22Rv1 (cell line): ENCODE measurements at regions not wholly inside any gene's neighbourhood (a gene's known extent, or its start where the extent isn't known, plus 50 kb on each side); places are given as distances from the start of the nearest gene placed in this dataset.

Experiments
- H3K27ac ChIP-seq: fragments of 450-650 bp; 2 replicates; pipeline ENCODE4 v1.5.1; 2017
- ZFX ChIP-seq: fragments of 450-650 bp; IDR thresholded peaks from 2 replicates; pipeline ENCODE4 v1.6.1; 2017; ENCODE audit warnings: antibody characterized with exemption, borderline replicate concordance
- TF ChIP-seq, protein P1 (sequence below): fragments of 450-650 bp; IDR thresholded peaks from 2 replicates; pipeline ENCODE4 v1.5.1; 2017; ENCODE audit warnings: mild to moderate bottlenecking

DNA sequence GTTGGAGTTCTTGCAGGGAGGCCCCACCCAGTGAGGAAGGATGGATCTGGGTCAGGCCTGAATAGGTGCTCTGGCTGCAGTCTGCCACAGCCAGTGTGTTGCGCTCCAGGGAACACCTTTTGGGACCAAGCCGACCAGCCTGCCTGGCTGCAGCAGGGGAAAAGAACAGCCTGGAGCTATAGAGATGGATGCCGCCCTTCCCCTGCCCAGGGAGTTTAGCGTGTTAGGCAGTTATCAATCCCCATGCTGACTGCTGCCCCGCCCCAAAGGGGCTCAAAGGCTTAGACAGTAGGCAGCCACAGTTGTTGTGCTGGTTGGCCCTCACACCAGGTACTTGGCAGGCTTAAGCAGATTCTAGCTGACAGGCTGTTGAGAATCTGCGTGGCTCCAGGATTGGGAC, 153.4 kb upstream of the ADAMTS19 start:
- H3K27ac ChIP-seq: no peak overlapping the region

DNA sequence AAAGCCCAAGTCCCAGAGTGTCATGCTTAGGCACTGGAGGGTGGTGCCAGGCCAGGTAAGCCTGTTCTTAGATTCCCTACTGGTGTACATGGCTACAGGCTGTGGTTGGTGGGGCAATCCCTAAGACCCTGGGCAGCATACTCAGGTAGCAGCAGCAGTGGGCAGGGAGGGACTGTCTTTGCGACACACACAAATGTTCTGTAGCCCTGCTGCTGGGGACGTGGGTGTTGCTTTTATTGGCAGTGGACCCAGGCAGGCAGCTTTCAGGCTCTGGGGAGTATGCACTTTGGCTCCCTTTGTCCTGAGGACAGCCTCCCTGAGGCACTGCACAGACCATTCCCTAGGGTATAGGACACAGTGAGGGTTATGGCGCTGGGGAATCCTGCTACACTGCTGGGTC, 137.1 kb upstream of the ADAMTS19 start:
- TF ChIP-seq, protein P1, sequence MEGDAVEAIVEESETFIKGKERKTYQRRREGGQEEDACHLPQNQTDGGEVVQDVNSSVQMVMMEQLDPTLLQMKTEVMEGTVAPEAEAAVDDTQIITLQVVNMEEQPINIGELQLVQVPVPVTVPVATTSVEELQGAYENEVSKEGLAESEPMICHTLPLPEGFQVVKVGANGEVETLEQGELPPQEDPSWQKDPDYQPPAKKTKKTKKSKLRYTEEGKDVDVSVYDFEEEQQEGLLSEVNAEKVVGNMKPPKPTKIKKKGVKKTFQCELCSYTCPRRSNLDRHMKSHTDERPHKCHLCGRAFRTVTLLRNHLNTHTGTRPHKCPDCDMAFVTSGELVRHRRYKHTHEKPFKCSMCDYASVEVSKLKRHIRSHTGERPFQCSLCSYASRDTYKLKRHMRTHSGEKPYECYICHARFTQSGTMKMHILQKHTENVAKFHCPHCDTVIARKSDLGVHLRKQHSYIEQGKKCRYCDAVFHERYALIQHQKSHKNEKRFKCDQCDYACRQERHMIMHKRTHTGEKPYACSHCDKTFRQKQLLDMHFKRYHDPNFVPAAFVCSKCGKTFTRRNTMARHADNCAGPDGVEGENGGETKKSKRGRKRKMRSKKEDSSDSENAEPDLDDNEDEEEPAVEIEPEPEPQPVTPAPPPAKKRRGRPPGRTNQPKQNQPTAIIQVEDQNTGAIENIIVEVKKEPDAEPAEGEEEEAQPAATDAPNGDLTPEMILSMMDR: no peak
- H3K27ac ChIP-seq: no peak overlapping the region

More for the DNA sequence above, 153.4 kb upstream of the ADAMTS19 start:
- no peak for TF ChIP-seq ZFX
- TF ChIP-seq, protein P1: no peak

DNA sequence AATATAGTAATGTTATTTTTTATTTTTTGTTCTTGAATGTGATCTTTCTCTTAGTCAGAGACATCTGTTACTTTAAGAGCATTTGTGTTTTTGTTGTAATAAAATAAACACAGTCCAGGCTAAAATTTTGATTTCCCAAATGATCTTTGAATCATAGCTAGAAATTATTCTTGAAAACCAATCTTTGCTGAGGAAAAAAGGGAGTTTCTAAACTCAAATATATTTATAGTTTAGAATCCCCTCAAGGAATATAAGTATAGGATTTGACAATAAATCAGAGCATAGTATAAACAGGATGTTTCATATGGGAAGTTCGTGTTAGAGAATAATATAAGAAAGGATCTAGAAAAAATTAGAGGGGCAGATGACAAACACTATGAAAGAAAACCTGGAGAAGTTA, 118.8 kb upstream of the ADAMTS19 start:
- TF ChIP-seq ZFX: no peak
- TF ChIP-seq, protein P1: no peak

DNA sequence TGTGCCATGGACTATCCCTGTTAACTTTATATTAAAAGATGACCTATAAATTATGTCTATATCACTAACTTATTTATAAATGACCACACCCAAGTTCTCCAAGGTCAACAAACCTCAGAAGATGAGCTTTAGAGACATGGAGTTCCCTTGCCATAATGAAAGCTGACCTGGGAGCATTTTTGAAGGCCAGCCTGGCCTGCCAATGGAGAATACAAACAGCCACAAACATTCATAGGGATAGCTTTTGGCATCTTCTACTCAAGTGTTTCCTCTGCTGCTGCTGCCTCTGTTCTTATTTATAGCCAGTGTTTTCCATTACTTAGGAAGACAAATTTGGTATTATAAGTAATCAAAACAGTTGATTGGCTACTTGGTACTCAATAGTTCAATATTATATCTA, 117.3 kb upstream of the ADAMTS19 start:
- TF ChIP-seq, protein P1: no peak
- TF ChIP-seq ZFX: no peak
- no peak overlapping the region for H3K27ac ChIP-seq

More for the DNA sequence above, 118.8 kb upstream of the ADAMTS19 start:
- H3K27ac ChIP-seq: no peak overlapping the region

DNA sequence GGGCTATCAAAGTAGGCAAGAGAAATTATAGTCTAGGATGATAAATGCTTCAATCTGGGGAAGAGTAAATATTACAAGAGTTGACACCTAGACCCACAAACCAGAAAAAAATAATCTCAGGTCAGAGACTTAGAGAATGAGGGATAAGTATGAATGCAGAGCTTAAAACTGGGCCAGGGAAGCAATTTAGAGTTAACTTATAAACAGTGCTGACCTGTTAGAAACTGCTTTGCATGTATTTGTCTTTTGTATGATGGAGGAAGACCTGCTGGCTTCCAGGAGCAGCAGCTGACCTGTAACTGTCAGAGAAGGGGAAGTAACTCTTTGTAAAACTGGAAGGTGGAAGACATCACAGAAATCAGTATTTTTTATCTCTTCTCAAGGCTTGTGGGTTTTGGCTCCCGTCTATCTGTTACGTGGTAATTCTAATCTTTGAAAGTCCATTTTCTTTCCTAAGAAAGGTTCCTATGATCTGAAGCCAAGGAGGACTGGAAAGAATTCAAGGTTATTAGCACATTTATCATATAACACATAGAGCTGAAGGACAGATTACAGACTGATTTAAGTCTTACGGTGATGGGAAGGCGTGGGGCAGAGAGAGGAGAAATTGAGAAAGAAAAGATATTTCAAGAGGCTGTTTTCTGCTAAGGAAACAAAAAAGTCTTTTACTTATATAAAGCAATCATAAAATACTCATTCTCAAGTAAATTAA, 114.7 kb upstream of the ADAMTS19 start:
- TF ChIP-seq, protein P1: no peak
- no peak for TF ChIP-seq ZFX
- H3K27ac ChIP-seq: no peak overlapping the region

DNA sequence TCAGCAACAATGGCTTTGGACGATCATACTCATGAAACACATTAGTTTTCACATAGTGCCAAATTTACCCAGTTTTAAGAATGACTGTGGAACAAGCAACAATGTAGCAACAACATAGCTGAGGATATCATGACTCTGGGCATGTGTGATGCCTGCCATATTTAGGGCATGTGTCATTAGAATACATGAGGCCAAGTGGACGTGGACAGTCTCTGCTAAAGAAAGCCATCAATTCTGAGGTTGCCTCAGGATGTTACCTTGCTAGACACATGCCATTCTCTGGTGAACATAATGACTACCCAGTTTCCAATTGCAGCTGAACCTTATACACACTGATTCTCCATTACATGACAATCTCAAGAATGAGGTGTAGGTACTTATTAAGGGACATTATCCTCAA, 103.3 kb upstream of the ADAMTS19 start:
- TF ChIP-seq, protein P1: no peak
- no peak for TF ChIP-seq ZFX
- no peak overlapping the region for H3K27ac ChIP-seq

DNA sequence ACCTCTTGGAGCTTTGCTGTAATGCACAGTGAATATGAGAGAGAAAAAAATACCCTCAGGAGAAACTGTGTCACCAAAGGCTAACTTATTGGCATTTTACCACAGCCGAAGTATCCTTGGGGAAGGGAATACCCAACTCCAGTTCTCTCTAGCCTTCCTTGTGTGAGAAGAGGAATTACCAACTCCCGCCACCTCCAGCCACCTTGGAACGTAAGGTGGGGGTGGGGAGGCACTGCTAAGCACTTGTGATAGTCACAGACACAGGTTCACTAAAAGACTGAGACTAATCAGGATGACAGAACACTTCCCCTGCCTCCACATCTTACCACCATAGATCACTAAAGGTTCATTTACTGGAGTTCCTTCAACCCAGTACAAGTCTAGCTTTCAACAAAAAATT, 102.0 kb upstream of the ADAMTS19 start:
- H3K27ac ChIP-seq: no peak overlapping the region
- TF ChIP-seq, protein P1: no peak
- TF ChIP-seq ZFX: no peak
